HepG2 (cell line): ENCODE measurements at regions not wholly inside any gene's neighbourhood (a gene's known extent, or its start where the extent isn't known, plus 50 kb on each side); places are given as distances from the start of the nearest gene placed in this dataset.

Source experiments
- ATAC-seq: fragments of 200-7000 bp; cut with Tn5 transposase; 3 replicates; pipeline ENCODE4 v1.9.1; 2020; ENCODE audit warnings: mild to moderate bottlenecking, moderate library complexity
- BruUV-seq: library from RNA; stranded (reverse); fragments of 400-500 nt; replicated peaks from 2 replicates; lab custom pipeline; 2021; lab: Mats Ljungman, UMichigan
- CTCF ChIA-PET: fragments of 300-600 bp; formaldehyde crosslinking; extraction: SDS; loops from one replicate; lab custom pipeline; 2021; ENCODE audit warnings: low total read pairs, inconsistent platforms, low intra/inter-chr PET ratio; lab: Yijun Ruan, JAX
- POLR2A ChIA-PET: fragments of 350-600 bp; sonication (Branson Sonifier 250); formaldehyde crosslinking; loops from one replicate; lab custom pipeline; 2020; ENCODE audit warnings: antibody characterized with exemption, inconsistent platforms; lab: Yijun Ruan, JAX
- DNase-seq: peaks from one replicate; pipeline ENCODE4 v3.0.0-alpha.2; 2015; ENCODE audit warnings: low spot score
- FAIRE-seq: peaks from 3 replicates; lab custom pipeline; 2011; peaks lifted over from hg19 to GRCh38; lab: Jason Lieb, UNC
- H2AFZ ChIP-seq: one replicate; pipeline ENCODE4 v1.6.1; 2011; ENCODE audit warnings: low read length, inconsistent platforms
- H3K27ac ChIP-seq: fragments of 300-600 bp; 3 replicates; pipeline ENCODE4 v1.8.0; 2011; ENCODE audit warnings: mixed run types, mild to moderate bottlenecking, mixed read lengths, low read length, inconsistent platforms; ENCODE audit not compliant: insufficient read depth; ENCODE audit errors: extremely low read length
- H3K27me3 ChIP-seq, 2 experiments: fragments of 200-600 bp in 1 of 2; 2 replicates in 1 of 2; 3 replicates in 1 of 2; pipeline versions ENCODE4 v1.6.0 to v1.8.0; 2011; ENCODE audit warnings: low read length in 2 of 2, mild to moderate bottlenecking in 2 of 2, moderate library complexity in 2 of 2, inconsistent platforms in 1 of 2; ENCODE audit not compliant: insufficient read depth in 2 of 2, control insufficient read depth in 1 of 2
- H3K36me3 ChIP-seq, 2 experiments: fragments of 200-600 bp in 1 of 2; replicated peaks in 1 of 2; 2 replicates in 1 of 2; 3 replicates in 1 of 2; pipeline versions ENCODE4 v1.5.1 to v1.8.0; 2011; ENCODE audit warnings: low read length in 2 of 2, inconsistent platforms in 1 of 2; ENCODE audit not compliant: insufficient read depth in 2 of 2, control insufficient read depth in 1 of 2
- H3K4me1 ChIP-seq: 2 replicates; pipeline ENCODE4 v1.5.1; 2012; ENCODE audit warnings: low read length, inconsistent platforms; ENCODE audit not compliant: insufficient read depth
- H3K4me2 ChIP-seq: 2 replicates; pipeline ENCODE4 v1.6.0; 2011; ENCODE audit warnings: low read depth, low read length, inconsistent platforms
- H3K4me3 ChIP-seq, 3 experiments: fragments of 200-600 bp in 1 of 3; sonication (generic), shearing (Covaris generic) in 1 of 3; replicated peaks in 1 of 3; 2 replicates each; pipeline ENCODE4 v1.5.1; 2011 to 2016; ENCODE audit warnings: low read length in 3 of 3, inconsistent platforms in 2 of 3, low read depth in 2 of 3, mild to moderate bottlenecking in 2 of 3, control low read depth in 1 of 3, mixed read lengths in 1 of 3; ENCODE audit not compliant: insufficient read depth in 1 of 3
- H3K79me2 ChIP-seq: one replicate; pipeline ENCODE4 v1.6.1; 2011; ENCODE audit warnings: low read length, inconsistent platforms; ENCODE audit not compliant: insufficient read depth
- H3K9ac ChIP-seq: 2 replicates; pipeline ENCODE4 v1.6.0; 2011; ENCODE audit warnings: mild to moderate bottlenecking, low read depth, low read length, inconsistent platforms; ENCODE audit not compliant: insufficient read depth
- H3K9me3 ChIP-seq: 2 replicates; pipeline ENCODE4 v1.5.1; 2012; ENCODE audit warnings: mild to moderate bottlenecking, low read length
- H4K20me1 ChIP-seq: 2 replicates; pipeline ENCODE4 v1.6.0; 2011; ENCODE audit warnings: inconsistent platforms, mild to moderate bottlenecking, low read length, moderate library complexity; ENCODE audit not compliant: insufficient read depth
- AKNA ChIP-seq: sonication (generic); formaldehyde crosslinking; IDR thresholded peaks from 2 replicates; pipeline ENCODE4 v1.4.0; 2020; ENCODE audit warnings: missing genetic modification reagents, borderline replicate concordance
- ATF7-NPFF ChIP-seq: sonication (generic); formaldehyde crosslinking; IDR thresholded peaks from 2 replicates; pipeline ENCODE4 v1.8.1; 2023; ENCODE audit warnings: mild to moderate bottlenecking, low read depth, missing genetic modification reagents, moderate library complexity
- CENPX ChIP-seq: sonication (generic); formaldehyde crosslinking; IDR thresholded peaks from 2 replicates; pipeline ENCODE4 v1.9.0; 2021; ENCODE audit warnings: mild to moderate bottlenecking, missing genetic modification reagents, moderate library complexity
- GMEB2 ChIP-seq: IDR thresholded peaks from 2 replicates; pipeline ENCODE4 v1.6.1; 2016; ENCODE audit warnings: missing biosample characterization, missing genetic modification reagents, low read depth
- KMT2B ChIP-seq: IDR thresholded peaks from 2 replicates; pipeline ENCODE4 v1.6.1; 2016; ENCODE audit warnings: missing genetic modification reagents, missing compliant biosample characterization
- SMAD9 ChIP-seq: sonication (generic); formaldehyde crosslinking; IDR thresholded peaks from 2 replicates; pipeline ENCODE4 v1.5.1; 2020; ENCODE audit warnings: mild to moderate bottlenecking, missing genetic modification reagents
- TRIM24 ChIP-seq: sonication (generic); formaldehyde crosslinking; IDR thresholded peaks from 2 replicates; pipeline ENCODE4 v1.8.0; 2022; ENCODE audit warnings: mild to moderate bottlenecking, missing genetic modification reagents
- ZNF230 ChIP-seq: sonication (generic); formaldehyde crosslinking; IDR thresholded peaks from 2 replicates; pipeline ENCODE4 v1.4.0; 2020; ENCODE audit warnings: mild to moderate bottlenecking, missing genetic modification reagents
- WGBS: methylation state at CpG from one replicate; pipeline ENCODE4 v1.1.6; 2017; ENCODE audit warnings: low lambda C conversion rate; 5-methylcytosine and 5-hydroxymethylcytosine counted together
- in situ Hi-C: cut with HindIII; loops from 2 replicates; pipeline ENCODE4 v1.10.0; 2017; ENCODE audit warnings: low pct_unique_long_range_greater_than_20kb; ENCODE audit not compliant: extremely low pct_ligation_motif_present
- intact Hi-C: fragments of 100-400 bp; cut with micrococcal nuclease; formaldehyde crosslinking; loops from one replicate; pipeline ENCODE4 v1.10.0; 2022; ENCODE audit not compliant: unreplicated experiment
- TF ChIP-seq, protein P1 (sequence below): sonication (generic); formaldehyde crosslinking; IDR thresholded peaks from 2 replicates; pipeline ENCODE4 v1.5.1; 2020; ENCODE audit warnings: mild to moderate bottlenecking, missing genetic modification reagents, moderate library complexity

GRCh38 chr12:89080793-89081465, 271.4 kb downstream of the DUSP6 start (continued):
- TF ChIP-seq, protein P1, sequence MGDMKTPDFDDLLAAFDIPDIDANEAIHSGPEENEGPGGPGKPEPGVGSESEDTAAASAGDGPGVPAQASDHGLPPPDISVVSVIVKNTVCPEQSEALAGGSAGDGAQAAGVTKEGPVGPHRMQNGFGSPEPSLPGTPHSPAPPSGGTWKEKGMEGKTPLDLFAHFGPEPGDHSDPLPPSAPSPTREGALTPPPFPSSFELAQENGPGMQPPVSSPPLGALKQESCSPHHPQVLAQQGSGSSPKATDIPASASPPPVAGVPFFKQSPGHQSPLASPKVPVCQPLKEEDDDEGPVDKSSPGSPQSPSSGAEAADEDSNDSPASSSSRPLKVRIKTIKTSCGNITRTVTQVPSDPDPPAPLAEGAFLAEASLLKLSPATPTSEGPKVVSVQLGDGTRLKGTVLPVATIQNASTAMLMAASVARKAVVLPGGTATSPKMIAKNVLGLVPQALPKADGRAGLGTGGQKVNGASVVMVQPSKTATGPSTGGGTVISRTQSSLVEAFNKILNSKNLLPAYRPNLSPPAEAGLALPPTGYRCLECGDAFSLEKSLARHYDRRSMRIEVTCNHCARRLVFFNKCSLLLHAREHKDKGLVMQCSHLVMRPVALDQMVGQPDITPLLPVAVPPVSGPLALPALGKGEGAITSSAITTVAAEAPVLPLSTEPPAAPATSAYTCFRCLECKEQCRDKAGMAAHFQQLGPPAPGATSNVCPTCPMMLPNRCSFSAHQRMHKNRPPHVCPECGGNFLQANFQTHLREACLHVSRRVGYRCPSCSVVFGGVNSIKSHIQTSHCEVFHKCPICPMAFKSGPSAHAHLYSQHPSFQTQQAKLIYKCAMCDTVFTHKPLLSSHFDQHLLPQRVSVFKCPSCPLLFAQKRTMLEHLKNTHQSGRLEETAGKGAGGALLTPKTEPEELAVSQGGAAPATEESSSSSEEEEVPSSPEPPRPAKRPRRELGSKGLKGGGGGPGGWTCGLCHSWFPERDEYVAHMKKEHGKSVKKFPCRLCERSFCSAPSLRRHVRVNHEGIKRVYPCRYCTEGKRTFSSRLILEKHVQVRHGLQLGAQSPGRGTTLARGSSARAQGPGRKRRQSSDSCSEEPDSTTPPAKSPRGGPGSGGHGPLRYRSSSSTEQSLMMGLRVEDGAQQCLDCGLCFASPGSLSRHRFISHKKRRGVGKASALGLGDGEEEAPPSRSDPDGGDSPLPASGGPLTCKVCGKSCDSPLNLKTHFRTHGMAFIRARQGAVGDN (CRISPR knock-in tag) = no peak
- no peak for TF ChIP-seq SMAD9 (CRISPR knock-in tag)
- TF ChIP-seq KMT2B = no peak
- TF ChIP-seq ATF7-NPFF (CRISPR knock-in tag) = no peak
- TF ChIP-seq TRIM24 (CRISPR knock-in tag) = no peak

DNA sequence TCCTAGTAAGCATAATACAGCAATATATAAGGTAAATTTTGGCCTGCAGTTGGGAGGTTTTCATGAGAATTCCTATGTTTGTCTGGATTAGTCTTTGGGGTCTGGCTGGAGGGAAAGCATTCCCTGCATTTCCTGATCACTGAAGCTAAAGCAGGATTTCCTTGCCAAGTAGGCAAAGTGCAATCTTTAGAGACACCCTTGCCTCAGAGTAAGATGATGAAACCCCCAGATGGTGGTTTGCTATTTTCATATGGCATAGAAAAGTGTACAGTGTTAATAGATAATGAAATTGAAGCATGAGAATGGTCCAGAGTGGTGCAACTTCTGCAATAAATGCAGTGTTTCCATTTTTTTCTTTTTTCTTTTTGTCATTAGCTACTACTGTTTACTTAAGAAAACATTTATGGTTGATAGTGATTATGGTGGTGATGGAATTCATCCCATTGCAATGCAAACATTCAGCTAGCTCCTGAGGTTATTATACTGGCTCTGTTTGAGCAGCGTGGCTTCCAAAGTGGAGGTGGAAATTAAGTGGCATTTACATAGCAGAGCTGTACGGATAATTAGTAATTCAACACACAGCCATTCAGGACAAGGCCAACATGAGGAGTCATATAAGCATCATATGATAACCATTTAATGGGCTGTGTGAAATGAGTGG, 276.3 kb downstream of the DUSP6 start:
- intact Hi-C loops = no loop called here
- Histone ChIP-seq H3K9ac (no peak overlapping the region), H3K27me3 (no peaks in the 10 kb centered on the region), H3K27ac (no peak overlapping the region), H3K4me2 (no peak overlapping the region), H3K36me3 (no peaks in the 10 kb centered on the region), H2AFZ (no peak overlapping the region), H3K4me1 (no peaks in the 10 kb centered on the region), H3K9me3 (no peaks in the 10 kb centered on the region), H4K20me1 (no peaks in the 10 kb centered on the region), H3K79me2 (no peaks in the 10 kb centered on the region), H3K4me3 (no peak overlapping the region)
- in situ Hi-C loops = no loop called here
- no peak for DNase-seq
- CTCF ChIA-PET = no interaction called here
- POLR2A ChIA-PET = no interaction called here
- no TSS peak for BruUV-seq
- no peak for FAIRE-seq
- 17% methylated on average over 2 of the region's 2 CpGs for WGBS
- no peak for ATAC-seq
- no peak for TF ChIP-seq ZNF230 (CRISPR knock-in tag)
- TF ChIP-seq AKNA = no peak
- no peak for TF ChIP-seq CENPX (CRISPR knock-in tag)
- no peak for TF ChIP-seq GMEB2 (CRISPR knock-in tag)
